BLaER1 treated with 17β-estradiol and CSF1 and Interleukin-3, amounts not matched to agents 10 nM and 100 nM (cell line): ENCODE measurements at regions not wholly inside any gene's neighbourhood (a gene's known extent, or its start where the extent isn't known, plus 50 kb on each side); places are given as distances from the start of the nearest gene placed in this dataset.

Source experiments
- H3K27ac ChIP-seq, 11 experiments: shearing (Covaris generic); formaldehyde crosslinking; 2 replicates each; pipeline ENCODE4 v1.8.1; 2022
- H3K27me3 ChIP-seq, 11 experiments: shearing (Covaris generic); formaldehyde crosslinking; 2 replicates each; pipeline ENCODE4 v1.8.1; 2022
- H3K36me3 ChIP-seq, 11 experiments: shearing (Covaris generic); formaldehyde crosslinking; 2 replicates each; pipeline ENCODE4 v1.8.1; 2022
- H3K4me1 ChIP-seq, 10 experiments: shearing (Covaris generic); formaldehyde crosslinking; 2 replicates each; pipeline ENCODE4 v1.8.1; 2022
- H3K4me2 ChIP-seq, 11 experiments: shearing (Covaris generic); formaldehyde crosslinking; 2 replicates each; pipeline ENCODE4 v1.8.1; 2022
- H3K4me3 ChIP-seq, 10 experiments: shearing (Covaris generic); formaldehyde crosslinking; 2 replicates each; pipeline ENCODE4 v1.8.1; 2022
- H3K9ac ChIP-seq, 11 experiments: shearing (Covaris generic); formaldehyde crosslinking; 2 replicates each; pipeline ENCODE4 v1.8.1; 2022
- H3K9me3 ChIP-seq, 11 experiments: shearing (Covaris generic); formaldehyde crosslinking; replicated peaks in 1 of 11; 2 replicates each; pipeline ENCODE4 v1.8.1; 2022
- H4K20me1 ChIP-seq, 11 experiments: shearing (Covaris generic); formaldehyde crosslinking; 2 replicates each; pipeline ENCODE4 v1.8.1; 2022
- Cebpa-rat ChIP-seq, 11 experiments: shearing (Covaris generic); IDR thresholded peaks; 2 replicates each; pipeline ENCODE4 v1.8.1; 2022

DNA sequence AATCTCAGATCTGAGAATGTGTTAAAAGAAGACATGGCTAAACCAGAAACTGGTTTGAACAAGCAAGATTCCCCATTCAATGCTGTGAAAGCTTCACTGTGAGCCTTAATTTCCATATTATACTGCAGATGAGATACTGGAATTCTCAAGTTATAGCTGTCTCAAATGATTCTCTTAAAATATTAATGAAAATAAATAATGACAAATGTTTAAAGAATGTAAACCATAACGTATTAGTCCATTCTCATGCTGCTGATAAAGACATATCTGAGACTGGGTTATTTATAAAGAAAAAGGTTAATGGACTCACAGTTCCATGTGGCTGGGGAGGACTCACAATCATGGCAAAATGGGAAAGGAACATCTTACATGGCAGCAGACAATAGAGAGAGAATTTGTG lies 667.8 kb downstream of the SLITRK1 start:
- TF ChIP-seq Cebpa-rat (IDR thresholded peaks at IDR 0.05), result no peak
- H3K27ac ChIP-seq, result no peak overlapping the region
- no peaks in the 10 kb centered on the region for H3K27me3 ChIP-seq
- H3K4me1 ChIP-seq, result no peaks in the 10 kb centered on the region
- H3K9ac ChIP-seq, result no peak overlapping the region
- peaks cover 0 to 16% (median under 1%) of the 10 kb centered on the region in 11 experiments; a peak in 7 of 22 replicates for H3K9me3 ChIP-seq
- H3K4me2 ChIP-seq, result no peak overlapping the region
- H3K4me3 ChIP-seq, result no peak overlapping the region
- no peaks in the 10 kb centered on the region for H3K36me3 ChIP-seq
- no peaks in the 10 kb centered on the region for H4K20me1 ChIP-seq

GRCh38 chr13:83211301-83211700 lies 671.0 kb downstream of the SLITRK1 start:
- Histone ChIP-seq H3K27me3 (no peaks in the 10 kb centered on the region), H3K4me2 (no peak overlapping the region), H3K4me1 (no peaks in the 10 kb centered on the region), H3K4me3 (no peak overlapping the region), H3K36me3 (no peaks in the 10 kb centered on the region), H3K9ac (no peak overlapping the region), H3K9me3 (peaks cover 0 to 19% (median 4%) of the 10 kb centered on the region in 11 experiments; a peak in 9 of 22 replicates), H4K20me1 (no peaks in the 10 kb centered on the region), H3K27ac (no peak overlapping the region)
- no peak for TF ChIP-seq Cebpa-rat (IDR thresholded peaks at IDR 0.05)

- no peak overlapping the region for H3K4me3 ChIP-seq
- no peak for TF ChIP-seq Cebpa-rat (IDR thresholded peaks at IDR 0.05)
- H3K9me3 ChIP-seq, result peaks cover 0 to 9% (median 4%) of the 10 kb centered on the region in 11 experiments; a peak in 5 of 22 replicates
- no peaks in the 10 kb centered on the region for H3K27me3 ChIP-seq
- no peak overlapping the region for H3K27ac ChIP-seq
- no peak overlapping the region for H3K9ac ChIP-seq
- no peaks in the 10 kb centered on the region for H3K4me1 ChIP-seq
- no peak overlapping the region for H3K4me2 ChIP-seq
- H4K20me1 ChIP-seq, result no peaks in the 10 kb centered on the region
- no peaks in the 10 kb centered on the region for H3K36me3 ChIP-seq
These were observed 677.4 kb downstream of the SLITRK1 start for GRCh38 chr13:83204886-83205285.

DNA sequence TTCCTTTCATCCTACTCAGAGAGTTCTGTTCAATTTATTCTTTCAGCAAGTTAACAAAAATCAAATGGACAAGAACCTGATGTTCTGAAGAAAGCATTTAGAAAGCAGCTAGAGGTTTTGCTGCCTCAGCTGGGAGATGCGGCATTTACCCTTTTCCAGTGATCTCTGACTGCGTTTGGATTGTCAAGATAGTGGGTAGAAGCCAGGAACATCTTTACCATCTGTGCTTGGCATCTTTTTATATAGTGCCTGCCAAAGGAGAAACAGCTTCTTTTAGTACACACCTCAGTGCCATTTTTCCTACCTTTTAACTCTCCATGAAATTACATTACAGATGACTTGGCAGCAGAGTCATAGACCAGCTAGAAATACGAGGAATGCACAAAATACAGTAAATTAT lies 680.8 kb downstream of the SLITRK1 start:
- Histone ChIP-seq H3K4me3 (no peak overlapping the region), H3K9ac (no peak overlapping the region), H3K4me2 (no peak overlapping the region), H3K27ac (no peak overlapping the region), H4K20me1 (no peaks in the 10 kb centered on the region), H3K27me3 (no peaks in the 10 kb centered on the region), H3K36me3 (no peaks in the 10 kb centered on the region), H3K4me1 (no peaks in the 10 kb centered on the region), H3K9me3 (peaks cover 0 to 6% (median 0%) of the 10 kb centered on the region in 11 experiments; a peak in 2 of 22 replicates)
- TF ChIP-seq Cebpa-rat (IDR thresholded peaks at IDR 0.05), result no peak

DNA sequence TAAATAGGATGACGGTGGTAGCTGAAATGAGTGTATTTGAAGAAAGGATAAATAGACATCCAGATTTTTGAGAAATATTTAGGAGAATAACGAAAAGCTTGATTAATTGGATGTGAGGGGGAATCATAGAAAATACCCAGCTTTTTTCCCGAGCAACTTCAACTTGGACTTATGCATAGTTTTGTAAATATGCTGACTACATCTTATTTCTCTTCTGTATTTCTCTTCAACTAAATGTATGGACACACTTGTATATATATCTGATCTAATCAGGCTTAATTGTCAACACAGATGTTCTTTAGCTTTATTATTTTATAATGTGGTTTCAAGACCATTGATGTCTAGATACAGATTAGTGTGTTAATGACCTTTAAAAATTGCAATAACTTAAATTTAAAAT lies 685.0 kb downstream of the SLITRK1 start:
- Histone ChIP-seq H3K9me3 (no peaks in the 10 kb centered on the region), H3K36me3 (no peaks in the 10 kb centered on the region), H3K9ac (no peak overlapping the region), H3K27ac (no peak overlapping the region), H3K4me3 (no peak overlapping the region), H3K4me1 (no peaks in the 10 kb centered on the region), H4K20me1 (no peaks in the 10 kb centered on the region), H3K27me3 (no peaks in the 10 kb centered on the region), H3K4me2 (no peak overlapping the region)
- TF ChIP-seq Cebpa-rat (IDR thresholded peaks at IDR 0.05), result no peak

GRCh38 chr13:83190020-83190419 lies 692.3 kb downstream of the SLITRK1 start:
- H3K27ac ChIP-seq, result no peak overlapping the region
- H3K36me3 ChIP-seq, result no peaks in the 10 kb centered on the region
- H3K9ac ChIP-seq, result no peak overlapping the region
- H3K4me3 ChIP-seq, result no peak overlapping the region
- H3K4me2 ChIP-seq, result no peak overlapping the region
- H3K9me3 ChIP-seq, result peaks cover 14 to 29% (median 23%) of the 10 kb centered on the region in 11 experiments
- no peaks in the 10 kb centered on the region for H3K4me1 ChIP-seq
- no peaks in the 10 kb centered on the region for H3K27me3 ChIP-seq
- no peak for TF ChIP-seq Cebpa-rat (IDR thresholded peaks at IDR 0.05)
- no peaks in the 10 kb centered on the region for H4K20me1 ChIP-seq

DNA sequence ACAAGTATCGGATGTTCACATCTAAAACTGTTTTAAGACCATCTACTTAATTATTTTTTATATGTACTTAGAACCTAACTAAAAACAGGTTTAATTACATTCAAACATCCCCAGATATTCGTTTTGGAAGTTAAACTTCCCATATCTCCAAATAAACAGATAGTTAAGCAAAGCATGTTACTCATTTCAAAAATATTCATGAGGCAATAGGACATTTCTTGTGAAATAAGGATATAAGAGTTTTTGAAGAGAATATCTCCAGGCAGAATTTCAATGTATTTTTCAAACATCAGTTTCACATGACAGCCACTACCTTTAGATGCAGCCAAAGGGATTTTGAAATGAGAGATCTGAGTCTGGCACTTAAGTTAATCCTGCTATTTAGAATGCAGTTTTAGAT lies 697.5 kb downstream of the SLITRK1 start:
- TF ChIP-seq Cebpa-rat (IDR thresholded peaks at IDR 0.05), result no peak
- Histone ChIP-seq H4K20me1 (no peaks in the 10 kb centered on the region), H3K4me1 (no peaks in the 10 kb centered on the region), H3K9ac (no peak overlapping the region), H3K27ac (no peak overlapping the region), H3K9me3 (peaks cover 14 to 32% (median 28%) of the 10 kb centered on the region in 11 experiments), H3K4me3 (no peak overlapping the region), H3K27me3 (no peaks in the 10 kb centered on the region), H3K36me3 (no peaks in the 10 kb centered on the region), H3K4me2 (no peak overlapping the region)

GRCh38 chr13:83184150-83184475 lies 698.2 kb downstream of the SLITRK1 start:
- Histone ChIP-seq H3K9me3 (peaks cover 14 to 31% (median 27%) of the 10 kb centered on the region in 11 experiments), H3K27ac (no peak overlapping the region), H3K36me3 (no peaks in the 10 kb centered on the region), H3K4me1 (no peaks in the 10 kb centered on the region), H3K4me2 (no peak overlapping the region), H4K20me1 (no peaks in the 10 kb centered on the region), H3K27me3 (no peaks in the 10 kb centered on the region), H3K4me3 (no peak overlapping the region), H3K9ac (no peak overlapping the region)
- no peak for TF ChIP-seq Cebpa-rat (IDR thresholded peaks at IDR 0.05)

DNA sequence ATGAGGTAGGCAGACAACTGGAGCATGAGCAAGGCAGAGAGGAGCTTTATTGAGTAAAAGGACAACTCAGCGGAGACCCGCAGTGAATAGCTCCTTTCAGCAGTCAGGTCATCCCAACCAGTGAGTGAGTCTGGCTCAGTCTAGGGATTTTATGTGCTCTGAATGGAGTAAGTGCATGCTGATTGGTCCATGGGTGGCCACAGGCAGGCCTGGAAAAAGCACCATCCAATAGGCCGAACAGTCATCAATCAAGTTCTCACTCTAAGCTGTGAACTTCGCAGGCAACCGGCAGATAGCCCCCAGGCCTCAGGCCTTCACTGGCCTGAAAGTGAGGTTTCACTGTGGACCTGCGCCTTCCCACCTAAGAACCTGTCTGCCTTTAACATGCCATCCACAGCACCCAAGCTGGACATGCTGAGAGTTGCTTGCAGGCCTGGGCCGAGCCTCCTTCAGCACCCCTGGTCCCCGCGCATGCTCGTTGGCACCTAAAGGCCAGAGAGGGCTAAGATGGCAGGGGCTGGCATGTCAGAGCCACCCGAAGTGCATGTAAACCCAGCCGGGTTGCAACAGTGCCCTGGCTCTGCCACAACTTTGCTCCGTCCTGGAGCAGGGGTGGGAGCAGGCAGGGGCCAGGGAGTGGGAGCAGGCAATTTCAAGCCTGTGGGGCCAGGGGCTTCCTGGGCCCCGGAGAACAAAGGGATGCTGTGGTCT lies 698.7 kb downstream of the SLITRK1 start:
- H3K27me3 ChIP-seq, result no peaks in the 10 kb centered on the region
- H3K9me3 ChIP-seq, result peaks cover 13 to 29% (median 26%) of the 10 kb centered on the region in 11 experiments
- no peaks in the 10 kb centered on the region for H3K4me1 ChIP-seq
- no peak overlapping the region for H3K4me2 ChIP-seq
- H3K9ac ChIP-seq, result no peak overlapping the region
- H3K4me3 ChIP-seq, result no peak overlapping the region
- no peak overlapping the region for H3K27ac ChIP-seq
- no peak for TF ChIP-seq Cebpa-rat (IDR thresholded peaks at IDR 0.05)
- H4K20me1 ChIP-seq, result no peaks in the 10 kb centered on the region
- H3K36me3 ChIP-seq, result no peaks in the 10 kb centered on the region

DNA sequence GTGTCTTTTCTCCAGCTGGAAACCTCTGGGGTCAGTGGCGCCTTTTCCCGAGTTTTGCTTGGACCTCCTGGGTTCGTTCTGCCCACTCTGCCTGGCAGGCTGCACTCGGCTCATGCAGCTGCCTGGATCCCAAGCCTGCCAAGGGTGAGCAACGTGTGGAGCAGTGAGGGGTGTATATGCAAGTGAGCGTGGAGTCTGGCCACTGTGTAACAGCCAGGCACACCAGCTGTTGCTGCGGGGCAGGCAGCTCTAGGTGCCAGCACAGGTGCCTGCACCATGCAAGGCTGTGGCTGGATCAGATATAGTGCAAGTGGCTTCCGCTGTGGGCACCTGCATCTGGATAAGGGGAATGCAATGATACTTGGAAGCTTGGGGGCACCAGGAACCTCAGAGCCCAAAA lies 699.4 kb downstream of the SLITRK1 start:
- H3K27me3 ChIP-seq, result no peaks in the 10 kb centered on the region
- no peaks in the 10 kb centered on the region for H3K36me3 ChIP-seq
- no peak overlapping the region for H3K27ac ChIP-seq
- peaks cover 5 to 22% (median 19%) of the 10 kb centered on the region in 11 experiments for H3K9me3 ChIP-seq
- no peaks in the 10 kb centered on the region for H3K4me1 ChIP-seq
- no peak overlapping the region for H3K9ac ChIP-seq
- no peaks in the 10 kb centered on the region for H4K20me1 ChIP-seq
- TF ChIP-seq Cebpa-rat (IDR thresholded peaks at IDR 0.05), result no peak
- H3K4me3 ChIP-seq, result no peak overlapping the region
- no peak overlapping the region for H3K4me2 ChIP-seq
